Tibial nerve (tissue), 4 donors: ENCODE measurements at regions not wholly inside any gene's neighbourhood (a gene's known extent, or its start where the extent isn't known, plus 50 kb on each side); places are given as distances from the start of the nearest gene placed in this dataset.

ENCODE experiments used
- EP300 ChIP-seq, 2 donors: sonication (generic); formaldehyde crosslinking; IDR thresholded peaks; one replicate each; pipeline ENCODE4 v1.6.1; 2017; ENCODE audit warnings: antibody characterized with exemption in 2 of 2, mild to moderate bottlenecking in 1 of 2
- POLR2A ChIP-seq, 2 donors: fragments of 450-650 bp; IDR thresholded peaks; one replicate each; pipeline ENCODE4 v1.6.1; 2017; ENCODE audit warnings: antibody characterized with exemption in 2 of 2, mild to moderate bottlenecking in 2 of 2, moderate library complexity in 2 of 2
- TF ChIP-seq, protein P1 (sequence below), 5 experiments: fragments of 200-600 bp in 3 of 5; fragments of 450-650 bp in 2 of 5; sonication (generic) in 3 of 5; IDR thresholded peaks; one replicate each; pipeline ENCODE4 v1.5.1; 2016 to 2019; ENCODE audit warnings: antibody characterized with exemption in 5 of 5, mild to moderate bottlenecking in 3 of 5, moderate library complexity in 2 of 5

DNA sequence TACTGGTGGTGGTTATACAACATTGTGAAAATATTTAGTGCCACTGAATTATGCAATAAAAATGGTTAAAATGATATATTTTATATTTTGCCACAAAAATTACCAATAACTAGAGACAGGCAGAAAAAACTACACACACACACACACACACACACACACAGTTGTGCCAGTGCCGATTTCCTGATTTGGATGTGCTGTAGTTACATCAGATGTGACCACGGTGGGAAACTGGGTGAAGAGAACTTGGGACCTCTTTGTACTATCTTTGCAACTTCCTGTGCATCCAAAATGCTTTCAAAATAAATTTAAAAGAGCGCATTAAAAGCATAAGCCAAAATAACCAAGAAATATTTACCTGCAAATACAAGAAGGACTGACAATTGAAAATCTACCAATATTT lies 61.6 kb upstream of the CCBE1 start:
- TF ChIP-seq POLR2A (IDR thresholded peaks at IDR 0.05) (no peak), EP300 (IDR thresholded peaks at IDR 0.05) (no peak)
- TF ChIP-seq, protein P1, sequence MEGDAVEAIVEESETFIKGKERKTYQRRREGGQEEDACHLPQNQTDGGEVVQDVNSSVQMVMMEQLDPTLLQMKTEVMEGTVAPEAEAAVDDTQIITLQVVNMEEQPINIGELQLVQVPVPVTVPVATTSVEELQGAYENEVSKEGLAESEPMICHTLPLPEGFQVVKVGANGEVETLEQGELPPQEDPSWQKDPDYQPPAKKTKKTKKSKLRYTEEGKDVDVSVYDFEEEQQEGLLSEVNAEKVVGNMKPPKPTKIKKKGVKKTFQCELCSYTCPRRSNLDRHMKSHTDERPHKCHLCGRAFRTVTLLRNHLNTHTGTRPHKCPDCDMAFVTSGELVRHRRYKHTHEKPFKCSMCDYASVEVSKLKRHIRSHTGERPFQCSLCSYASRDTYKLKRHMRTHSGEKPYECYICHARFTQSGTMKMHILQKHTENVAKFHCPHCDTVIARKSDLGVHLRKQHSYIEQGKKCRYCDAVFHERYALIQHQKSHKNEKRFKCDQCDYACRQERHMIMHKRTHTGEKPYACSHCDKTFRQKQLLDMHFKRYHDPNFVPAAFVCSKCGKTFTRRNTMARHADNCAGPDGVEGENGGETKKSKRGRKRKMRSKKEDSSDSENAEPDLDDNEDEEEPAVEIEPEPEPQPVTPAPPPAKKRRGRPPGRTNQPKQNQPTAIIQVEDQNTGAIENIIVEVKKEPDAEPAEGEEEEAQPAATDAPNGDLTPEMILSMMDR (IDR thresholded peaks at IDR 0.05), result no peak
